OCI-LY3 (cell line): ENCODE measurements at regions not wholly inside any gene's neighbourhood (a gene's known extent, or its start where the extent isn't known, plus 50 kb on each side); places are given as distances from the start of the nearest gene placed in this dataset.

Source experiments
- CTCF ChIP-seq: fragments of 200-600, 300-600 bp; sonication (generic); IDR thresholded peaks from 2 replicates; pipeline ENCODE4 v1.5.1; 2014; ENCODE audit warnings: antibody characterized with exemption, low read length, low read depth
- EZH2phosphoT487 ChIP-seq: fragments of 200-600 bp; shearing (Covaris generic); IDR thresholded peaks from 2 replicates; pipeline ENCODE4 v1.6.1; 2018; ENCODE audit warnings: antibody characterized with exemption, mixed run types, low read depth

- TF ChIP-seq CTCF: no peak
- no peak for TF ChIP-seq EZH2phosphoT487
Measured at GRCh38 chr13:109917422-109917821, 131.0 kb upstream of the IRS2 start.
